Transverse colon (tissue), 4 donors: ENCODE measurements at regions not wholly inside any gene's neighbourhood (a gene's known extent, or its start where the extent isn't known, plus 50 kb on each side); places are given as distances from the start of the nearest gene placed in this dataset.

Experiments
- DNase-seq: peaks from one replicate; pipeline ENCODE4 v3.0.0-alpha.2; 2019
- H3K27ac ChIP-seq, 4 donors: fragments of 200-600 bp; sonication (generic); 2 replicates each; pipeline ENCODE4 v1.5.1; 2016 to 2018; ENCODE audit warnings: inconsistent platforms in 4 of 4
- H3K27me3 ChIP-seq: fragments of 200-600 bp; sonication (generic); 2 replicates; pipeline ENCODE4 v1.5.1; 2017; ENCODE audit warnings: inconsistent platforms
- H3K36me3 ChIP-seq, 4 donors: fragments of 200-600 bp; sonication (generic); 2 replicates each; pipeline ENCODE4 v1.5.1; 2017 to 2019; ENCODE audit warnings: inconsistent platforms in 4 of 4
- H3K4me1 ChIP-seq, 4 donors: fragments of 200-600 bp; sonication (generic); 2 replicates each; pipeline ENCODE4 v1.5.1; 2017 to 2020; ENCODE audit warnings: inconsistent platforms in 4 of 4
- H3K4me3 ChIP-seq, 4 donors: fragments of 200-600 bp; sonication (generic); 1 replicate in 1 of 4; 2 replicates in 3 of 4; pipeline versions ENCODE4 v1.5.1 to v1.6.1; 2017 to 2019; ENCODE audit warnings: inconsistent platforms in 4 of 4
- H3K9me3 ChIP-seq, 2 donors: fragments of 200-600 bp; sonication (generic); 2 replicates each; pipeline ENCODE4 v1.5.1; 2017 to 2019; ENCODE audit warnings: inconsistent platforms in 2 of 2
- CTCF ChIP-seq, 5 experiments: fragments of 200-600 bp in 3 of 5; fragments of 450-650 bp in 2 of 5; sonication (generic) in 3 of 5; IDR thresholded peaks; 1 replicate in 2 of 5; 2 replicates in 3 of 5; pipeline ENCODE4 v1.5.1; 2016 to 2017; ENCODE audit warnings: antibody characterized with exemption in 5 of 5, inconsistent platforms in 3 of 5, mild to moderate bottlenecking in 2 of 5, moderate library complexity in 1 of 5
- EP300 ChIP-seq: sonication (generic); formaldehyde crosslinking; IDR thresholded peaks from one replicate; pipeline ENCODE4 v1.6.1; 2017; ENCODE audit warnings: antibody characterized with exemption, low read depth
- POLR2A ChIP-seq: fragments of 450-650 bp; IDR thresholded peaks from one replicate; pipeline ENCODE4 v1.6.1; 2016; ENCODE audit warnings: antibody characterized with exemption, mild to moderate bottlenecking, moderate library complexity
- POLR2AphosphoS5 ChIP-seq, 3 donors: sonication (generic); formaldehyde crosslinking; IDR thresholded peaks; one replicate each; pipeline ENCODE4 v1.6.1; 2016; ENCODE audit warnings: antibody characterized with exemption in 3 of 3
- WGBS, 2 donors: methylation state at CpG; one replicate each; pipeline ENCODE4 v1.1.5; 2018; ENCODE audit warnings: low coverage in 1 of 2; 5-methylcytosine and 5-hydroxymethylcytosine counted together
- in situ Hi-C, 4 donors: fragments of 200-750 bp; cut with MboI; loops; one replicate each; pipeline versions ENCODE4 v1.15.0 to v1.15.1; 2017; ENCODE audit warnings: low sequenced_read_pairs in 3 of 4, low pct_ligation_motif_present in 1 of 4, low pct_unique_long_range_greater_than_20kb in 1 of 4
- intact Hi-C: fragments of 100-400 bp; cut with DNase I; formaldehyde crosslinking; loops from one replicate; pipeline ENCODE4 v1.15.1; 2023; ENCODE audit warnings: low total_unique reads

- TF ChIP-seq CTCF (IDR thresholded peaks at IDR 0.05) (no peak), POLR2A (no peak), POLR2AphosphoS5 (IDR thresholded peaks at IDR 0.05) (no peak), EP300 (no peak)
- DNase-seq = no peak
- in situ Hi-C loops (no loop called here), intact Hi-C loops (loop anchor here (5.0 kb wide), 1 partner anchor 897 kb away; no protein-coding TSS in a partner anchor)
- H3K27ac ChIP-seq = no peak overlapping the region
- H3K36me3 ChIP-seq = no peaks in the 10 kb centered on the region
- H3K4me1 ChIP-seq = no peaks in the 10 kb centered on the region
- H3K4me3 ChIP-seq = no peak overlapping the region
- H3K9me3 ChIP-seq = no peaks in the 10 kb centered on the region
- no peaks in the 10 kb centered on the region for H3K27me3 ChIP-seq
- 83 to 100% methylated on average over 1 to 26 of the region's 26 CpGs for WGBS, 2 donors
These were observed 156.2 kb downstream of the NUP210 start for GRCh38 chr3:13263770-13264467.

- no peaks in the 10 kb centered on the region for H3K36me3 ChIP-seq
- no peak for DNase-seq
- H3K4me3 ChIP-seq = no peak overlapping the region
- no peak overlapping the region for H3K27ac ChIP-seq
- intact Hi-C loops = loop anchor here (5.0 kb wide), 1 partner anchor 895 kb away; no protein-coding TSS in a partner anchor
- 51 to 62% methylated on average over 3 to 7 of the region's 7 CpGs for WGBS, 2 donors
- H3K27me3 ChIP-seq = no peaks in the 10 kb centered on the region
- H3K4me1 ChIP-seq = no peaks in the 10 kb centered on the region
- TF ChIP-seq EP300 = no peak
- TF ChIP-seq POLR2A = no peak
- no peak for TF ChIP-seq CTCF (IDR thresholded peaks at IDR 0.05)
- TF ChIP-seq POLR2AphosphoS5 (IDR thresholded peaks at IDR 0.05) = no peak
- in situ Hi-C loops = no loop called here
- no peaks in the 10 kb centered on the region for H3K9me3 ChIP-seq
These were observed 157.5 kb downstream of the NUP210 start for GRCh38 chr3:13262493-13263211.

- Histone ChIP-seq H3K4me3 (no peak overlapping the region), H3K9me3 (no peaks in the 10 kb centered on the region), H3K4me1 (no peaks in the 10 kb centered on the region), H3K36me3 (no peaks in the 10 kb centered on the region), H3K27me3 (no peaks in the 10 kb centered on the region), H3K27ac (no peak overlapping the region)
- TF ChIP-seq EP300 = no peak
- TF ChIP-seq POLR2A = no peak
- TF ChIP-seq CTCF (IDR thresholded peaks at IDR 0.05) = no peak
- no peak for TF ChIP-seq POLR2AphosphoS5 (IDR thresholded peaks at IDR 0.05)
- WGBS, 2 donors = 72 to 84% methylated on average over 6 of the region's 6 CpGs
- in situ Hi-C loops (no loop called here), intact Hi-C loops (loop anchor here (5.0 kb wide), 1 partner anchor 895 kb away; no protein-coding TSS in a partner anchor)
- no peak for DNase-seq
These were observed 158.2 kb downstream of the NUP210 start for GRCh38 chr3:13261892-13262291.

GRCh38 chr3:13261104-13261830, 158.9 kb downstream of the NUP210 start:
- H3K4me1 ChIP-seq = no peaks in the 10 kb centered on the region
- no peaks in the 10 kb centered on the region for H3K27me3 ChIP-seq
- no peaks in the 10 kb centered on the region for H3K9me3 ChIP-seq
- in situ Hi-C loops (no loop called here), intact Hi-C loops (loop anchor here (5.0 kb wide), 1 partner anchor 894 kb away; no protein-coding TSS in a partner anchor)
- no peak for DNase-seq
- no peak for TF ChIP-seq EP300
- no peak for TF ChIP-seq POLR2AphosphoS5 (IDR thresholded peaks at IDR 0.05)
- TF ChIP-seq POLR2A = no peak
- no peak for TF ChIP-seq CTCF (IDR thresholded peaks at IDR 0.05)
- H3K27ac ChIP-seq = no peak overlapping the region
- 78 to 80% methylated on average over 1 to 15 of the region's 15 CpGs for WGBS, 2 donors
- H3K4me3 ChIP-seq = no peak overlapping the region
- no peaks in the 10 kb centered on the region for H3K36me3 ChIP-seq
